Spleen (tissue), 7 donors: ENCODE measurements at regions not wholly inside any gene's neighbourhood (a gene's known extent, or its start where the extent isn't known, plus 50 kb on each side); places are given as distances from the start of the nearest gene placed in this dataset.

Source experiments
- POLR2A ChIP-seq, 3 donors: fragments of 450-650 bp; IDR thresholded peaks; one replicate each; pipeline ENCODE4 v1.5.1; 2017; ENCODE audit warnings: antibody characterized with exemption in 3 of 3, mild to moderate bottlenecking in 1 of 3
- TF ChIP-seq, protein P1 (sequence below), 11 experiments: fragments of 200-600 bp in 7 of 11; fragments of 450-650 bp in 4 of 11; sonication (generic) in 4 of 11; IDR thresholded peaks in 8 of 11; conservative IDR thresholded peaks in 3 of 11; 1 replicate in 7 of 11; 2 replicates in 4 of 11; pipeline versions ENCODE4 v1.4.0 to v1.8.0; 2016 to 2021; ENCODE audit warnings: antibody characterized with exemption in 11 of 11, inconsistent platforms in 4 of 11, mild to moderate bottlenecking in 1 of 11
- donor health status: DM: no; HTN: no; CAD: no; lungs with moderate emphysema.
- donor health status: DM: no; HTN: no; CAD: no.
- donor health status: DM: no; HTN: no; CAD: no.

DNA sequence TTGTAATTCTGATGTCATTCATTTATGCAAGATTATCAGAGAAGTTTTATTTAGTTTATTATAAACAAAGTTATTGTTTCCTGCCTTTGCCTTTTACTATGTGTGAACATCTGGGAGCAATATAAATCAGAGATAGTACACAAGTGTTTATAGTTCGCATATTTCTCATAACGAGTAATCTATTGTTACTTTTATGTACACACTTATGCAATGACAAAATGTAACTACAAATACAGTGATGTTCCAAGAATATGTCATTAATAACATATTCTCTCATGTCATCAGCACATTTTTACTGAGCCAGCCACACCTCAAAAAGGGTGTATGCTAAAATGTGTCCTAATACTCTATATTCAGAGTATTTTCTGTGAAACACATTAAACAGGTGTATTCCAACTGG, 243.2 kb downstream of the ALX1 start:
- TF ChIP-seq, protein P1, sequence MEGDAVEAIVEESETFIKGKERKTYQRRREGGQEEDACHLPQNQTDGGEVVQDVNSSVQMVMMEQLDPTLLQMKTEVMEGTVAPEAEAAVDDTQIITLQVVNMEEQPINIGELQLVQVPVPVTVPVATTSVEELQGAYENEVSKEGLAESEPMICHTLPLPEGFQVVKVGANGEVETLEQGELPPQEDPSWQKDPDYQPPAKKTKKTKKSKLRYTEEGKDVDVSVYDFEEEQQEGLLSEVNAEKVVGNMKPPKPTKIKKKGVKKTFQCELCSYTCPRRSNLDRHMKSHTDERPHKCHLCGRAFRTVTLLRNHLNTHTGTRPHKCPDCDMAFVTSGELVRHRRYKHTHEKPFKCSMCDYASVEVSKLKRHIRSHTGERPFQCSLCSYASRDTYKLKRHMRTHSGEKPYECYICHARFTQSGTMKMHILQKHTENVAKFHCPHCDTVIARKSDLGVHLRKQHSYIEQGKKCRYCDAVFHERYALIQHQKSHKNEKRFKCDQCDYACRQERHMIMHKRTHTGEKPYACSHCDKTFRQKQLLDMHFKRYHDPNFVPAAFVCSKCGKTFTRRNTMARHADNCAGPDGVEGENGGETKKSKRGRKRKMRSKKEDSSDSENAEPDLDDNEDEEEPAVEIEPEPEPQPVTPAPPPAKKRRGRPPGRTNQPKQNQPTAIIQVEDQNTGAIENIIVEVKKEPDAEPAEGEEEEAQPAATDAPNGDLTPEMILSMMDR (IDR thresholded peaks at IDR 0.05 in 8 of 11, conservative IDR thresholded peaks at IDR 0.05 in 3 of 11) = no peak
- no peak for TF ChIP-seq POLR2A (IDR thresholded peaks at IDR 0.05)
